SK-N-SH treated with all-trans-retinoic acid at 6 μM for 48 hours (cell line): ENCODE measurements at regions not wholly inside any gene's neighbourhood (a gene's known extent, or its start where the extent isn't known, plus 50 kb on each side); places are given as distances from the start of the nearest gene placed in this dataset.

Source experiments
- ATAC-seq: fragments of 200-7000 bp; cut with Tn5 transposase; 3 replicates; pipeline ENCODE4 v1.9.1; 2020; ENCODE audit warnings: mild to moderate bottlenecking, moderate library complexity
- ARNTL ChIP-seq: fragments of 450-650 bp; formaldehyde crosslinking; IDR thresholded peaks from 2 replicates; pipeline ENCODE4 v1.5.0; 2020; ENCODE audit warnings: low read depth, mild to moderate bottlenecking, moderate library complexity, borderline replicate concordance
- BACH2 ChIP-seq: fragments of 250-450 bp; sonication (Bioruptor Pico); IDR thresholded peaks from 2 replicates; pipeline ENCODE4 v1.9.0; 2021; ENCODE audit warnings: mild to moderate bottlenecking, borderline replicate concordance
- CSDC2 ChIP-seq: fragments of 250-450 bp; sonication (Bioruptor Pico); IDR thresholded peaks from 2 replicates; pipeline ENCODE4 v1.5.0; 2020; ENCODE audit warnings: mild to moderate bottlenecking, moderate library complexity
- CSRNP3 ChIP-seq: fragments of 250-450 bp; sonication (Bioruptor Pico); IDR thresholded peaks from 2 replicates; pipeline ENCODE4 v1.5.1; 2021; ENCODE audit warnings: mild to moderate bottlenecking, moderate library complexity
- ESRRG ChIP-seq: fragments of 250-450 bp; sonication (Bioruptor Pico); IDR thresholded peaks from 2 replicates; pipeline ENCODE4 v1.6.1; 2021; ENCODE audit warnings: mild to moderate bottlenecking
- GLIS3 ChIP-seq: fragments of 250-450 bp; sonication (Bioruptor Pico); IDR thresholded peaks from 2 replicates; pipeline ENCODE4 v1.5.0; 2020; ENCODE audit warnings: mild to moderate bottlenecking, moderate library complexity
- ISL1 ChIP-seq: fragments of 250-450 bp; sonication (Bioruptor Pico); IDR thresholded peaks from 2 replicates; pipeline ENCODE4 v2.1.2; 2022; ENCODE audit warnings: mild to moderate bottlenecking, moderate library complexity
- OSR1 ChIP-seq: fragments of 250-450 bp; sonication (Bioruptor Pico); IDR thresholded peaks from 2 replicates; pipeline ENCODE4 v1.8.0; 2022; ENCODE audit warnings: moderate library complexity, mild to moderate bottlenecking, inconsistent platforms
- POU6F1 ChIP-seq: fragments of 250-450 bp; sonication (Bioruptor Pico); IDR thresholded peaks from 2 replicates; pipeline ENCODE4 v1.8.0; 2021; ENCODE audit warnings: low read depth, mild to moderate bottlenecking, moderate library complexity, borderline replicate concordance
- PPARA ChIP-seq: fragments of 250-450 bp; sonication (Bioruptor Pico); IDR thresholded peaks from 2 replicates; pipeline ENCODE4 v1.5.0; 2020; ENCODE audit warnings: mild to moderate bottlenecking, borderline replicate concordance
- SNAI2 ChIP-seq: fragments of 250-450 bp; sonication (Bioruptor Pico); IDR thresholded peaks from 2 replicates; pipeline ENCODE4 v1.5.0; 2020; ENCODE audit warnings: mild to moderate bottlenecking, moderate library complexity
- TCF4 ChIP-seq: fragments of 250-450 bp; sonication (Bioruptor Pico); IDR thresholded peaks from 2 replicates; pipeline ENCODE4 v1.8.0; 2021; ENCODE audit warnings: mild to moderate bottlenecking, moderate library complexity, borderline replicate concordance
- TOX ChIP-seq: fragments of 250-450 bp; sonication (Bioruptor Pico); IDR thresholded peaks from 2 replicates; pipeline ENCODE4 v1.8.0; 2021; ENCODE audit warnings: mild to moderate bottlenecking, moderate library complexity, borderline replicate concordance
- TSHZ2 ChIP-seq: fragments of 250-450 bp; sonication (Bioruptor Pico); IDR thresholded peaks from 2 replicates; pipeline ENCODE4 v1.5.0; 2020; ENCODE audit warnings: mild to moderate bottlenecking, moderate library complexity
- ZC3H10 ChIP-seq: fragments of 250-450 bp; sonication (Bioruptor Pico); IDR thresholded peaks from 2 replicates; pipeline ENCODE4 v1.5.1; 2021; ENCODE audit warnings: mild to moderate bottlenecking, moderate library complexity
- ZFP3 ChIP-seq: fragments of 250-450 bp; sonication (Bioruptor Pico); IDR thresholded peaks from 2 replicates; pipeline ENCODE4 v1.5.0; 2020; ENCODE audit warnings: mild to moderate bottlenecking, moderate library complexity
- ZFP30 ChIP-seq: fragments of 450-650 bp; formaldehyde crosslinking; IDR thresholded peaks from 2 replicates; pipeline ENCODE4 v1.5.0; 2022; ENCODE audit warnings: mild to moderate bottlenecking, moderate library complexity
- ZNF565 ChIP-seq: fragments of 450-650 bp; formaldehyde crosslinking; conservative IDR thresholded peaks from 2 replicates; pipeline ENCODE4 v1.5.0; 2020; ENCODE audit warnings: low read depth, mild to moderate bottlenecking, moderate library complexity
- ZNF70 ChIP-seq: fragments of 450-650 bp; formaldehyde crosslinking; IDR thresholded peaks from 2 replicates; pipeline ENCODE4 v1.5.0; 2020; ENCODE audit warnings: mild to moderate bottlenecking, moderate library complexity
- TF ChIP-seq, protein P1 (sequence below): fragments of 250-450 bp; sonication (Bioruptor Pico); IDR thresholded peaks from 2 replicates; pipeline ENCODE4 v1.5.1; 2020; ENCODE audit warnings: low read depth, mild to moderate bottlenecking, moderate library complexity
- TF ChIP-seq, protein P2 (sequence below): fragments of 250-450 bp; sonication (Bioruptor Pico); IDR thresholded peaks from 2 replicates; pipeline ENCODE4 v1.8.0; 2020; ENCODE audit warnings: mild to moderate bottlenecking, moderate library complexity, borderline replicate concordance

DNA sequence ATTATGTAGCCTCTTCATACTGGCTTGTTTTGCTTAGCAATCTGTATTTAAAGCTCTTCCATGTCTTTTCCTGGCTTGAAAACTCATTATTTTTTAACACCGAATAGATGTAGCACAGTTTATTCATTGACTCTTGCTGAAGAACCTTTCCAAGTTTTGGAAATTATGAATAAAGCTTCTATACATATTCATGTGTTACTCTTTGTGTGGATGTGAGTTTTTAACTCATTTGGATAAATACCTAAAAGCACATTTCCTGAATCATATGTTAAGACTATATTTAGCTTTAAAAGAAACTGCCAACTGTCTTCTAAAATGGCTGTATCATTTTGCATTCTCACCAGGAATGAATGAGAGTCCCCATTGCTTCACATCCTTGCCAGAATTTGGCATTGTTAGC is 2061.7 kb upstream of the AGA start:
- no peak for ATAC-seq
- no peak for TF ChIP-seq CSDC2
- TF ChIP-seq CSRNP3 (CRISPR knock-in tag), result no peak
- TF ChIP-seq PPARA, result no peak
- TF ChIP-seq ZFP30, result no peak
- TF ChIP-seq ZFP3 (CRISPR knock-in tag), result no peak
- no peak for TF ChIP-seq ZC3H10 (CRISPR knock-in tag)
- no peak for TF ChIP-seq ZNF70 (CRISPR knock-in tag)
- no peak for TF ChIP-seq TOX
- TF ChIP-seq ARNTL (CRISPR knock-in tag), result no peak
- TF ChIP-seq TCF4 (CRISPR knock-in tag), result no peak
- no peak for TF ChIP-seq ISL1 (CRISPR knock-in tag)

GRCh38 chr4:179509489-179509888 is 2067.3 kb upstream of the AGA start:
- TF ChIP-seq ZNF565 (no peak), TSHZ2 (CRISPR knock-in tag) (no peak), BACH2 (CRISPR knock-in tag) (no peak), ZFP30 (no peak), GLIS3 (CRISPR knock-in tag) (no peak), ESRRG (CRISPR knock-in tag) (no peak), PPARA (no peak), ARNTL (CRISPR knock-in tag) (no peak), OSR1 (CRISPR knock-in tag) (no peak), CSDC2 (no peak), ZC3H10 (CRISPR knock-in tag) (no peak), SNAI2 (CRISPR knock-in tag) (no peak), ZNF70 (CRISPR knock-in tag) (no peak), TCF4 (CRISPR knock-in tag) (no peak), POU6F1 (no peak), CSRNP3 (CRISPR knock-in tag) (no peak)
- TF ChIP-seq, protein P1, sequence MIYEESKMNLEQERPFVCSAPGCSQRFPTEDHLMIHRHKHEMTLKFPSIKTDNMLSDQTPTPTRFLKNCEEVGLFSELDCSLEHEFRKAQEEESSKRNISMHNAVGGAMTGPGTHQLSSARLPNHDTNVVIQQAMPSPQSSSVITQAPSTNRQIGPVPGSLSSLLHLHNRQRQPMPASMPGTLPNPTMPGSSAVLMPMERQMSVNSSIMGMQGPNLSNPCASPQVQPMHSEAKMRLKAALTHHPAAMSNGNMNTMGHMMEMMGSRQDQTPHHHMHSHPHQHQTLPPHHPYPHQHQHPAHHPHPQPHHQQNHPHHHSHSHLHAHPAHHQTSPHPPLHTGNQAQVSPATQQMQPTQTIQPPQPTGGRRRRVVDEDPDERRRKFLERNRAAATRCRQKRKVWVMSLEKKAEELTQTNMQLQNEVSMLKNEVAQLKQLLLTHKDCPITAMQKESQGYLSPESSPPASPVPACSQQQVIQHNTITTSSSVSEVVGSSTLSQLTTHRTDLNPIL (CRISPR knock-in tag), result no peak
- TF ChIP-seq, protein P2, sequence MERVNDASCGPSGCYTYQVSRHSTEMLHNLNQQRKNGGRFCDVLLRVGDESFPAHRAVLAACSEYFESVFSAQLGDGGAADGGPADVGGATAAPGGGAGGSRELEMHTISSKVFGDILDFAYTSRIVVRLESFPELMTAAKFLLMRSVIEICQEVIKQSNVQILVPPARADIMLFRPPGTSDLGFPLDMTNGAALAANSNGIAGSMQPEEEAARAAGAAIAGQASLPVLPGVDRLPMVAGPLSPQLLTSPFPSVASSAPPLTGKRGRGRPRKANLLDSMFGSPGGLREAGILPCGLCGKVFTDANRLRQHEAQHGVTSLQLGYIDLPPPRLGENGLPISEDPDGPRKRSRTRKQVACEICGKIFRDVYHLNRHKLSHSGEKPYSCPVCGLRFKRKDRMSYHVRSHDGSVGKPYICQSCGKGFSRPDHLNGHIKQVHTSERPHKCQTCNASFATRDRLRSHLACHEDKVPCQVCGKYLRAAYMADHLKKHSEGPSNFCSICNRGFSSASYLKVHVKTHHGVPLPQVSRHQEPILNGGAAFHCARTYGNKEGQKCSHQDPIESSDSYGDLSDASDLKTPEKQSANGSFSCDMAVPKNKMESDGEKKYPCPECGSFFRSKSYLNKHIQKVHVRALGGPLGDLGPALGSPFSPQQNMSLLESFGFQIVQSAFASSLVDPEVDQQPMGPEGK (CRISPR knock-in tag), result no peak
- ATAC-seq, result no peak

GRCh38 chr4:179521952-179522351 is 2079.7 kb upstream of the AGA start:
- TF ChIP-seq POU6F1 (no peak), TCF4 (CRISPR knock-in tag) (peak; percentile 74; the same call in 1 of the 2 replicates)
- no peak for ATAC-seq
